IPS-18c (cell line): ENCODE measurements at regions not wholly inside any gene's neighbourhood (a gene's known extent, or its start where the extent isn't known, plus 50 kb on each side); places are given as distances from the start of the nearest gene placed in this dataset.

Source experiments
- H3K4me3 ChIP-seq: 2 replicates; pipeline ENCODE4 v1.7.0; 2013; ENCODE audit warnings: low read depth, mild to moderate bottlenecking, low read length, moderate library complexity; ENCODE audit not compliant: insufficient read depth
- H3K9me3 ChIP-seq: one replicate; pipeline ENCODE4 v1.6.1; 2013; ENCODE audit warnings: mild to moderate bottlenecking, low read length, moderate library complexity; ENCODE audit not compliant: control insufficient read depth, insufficient read depth

DNA sequence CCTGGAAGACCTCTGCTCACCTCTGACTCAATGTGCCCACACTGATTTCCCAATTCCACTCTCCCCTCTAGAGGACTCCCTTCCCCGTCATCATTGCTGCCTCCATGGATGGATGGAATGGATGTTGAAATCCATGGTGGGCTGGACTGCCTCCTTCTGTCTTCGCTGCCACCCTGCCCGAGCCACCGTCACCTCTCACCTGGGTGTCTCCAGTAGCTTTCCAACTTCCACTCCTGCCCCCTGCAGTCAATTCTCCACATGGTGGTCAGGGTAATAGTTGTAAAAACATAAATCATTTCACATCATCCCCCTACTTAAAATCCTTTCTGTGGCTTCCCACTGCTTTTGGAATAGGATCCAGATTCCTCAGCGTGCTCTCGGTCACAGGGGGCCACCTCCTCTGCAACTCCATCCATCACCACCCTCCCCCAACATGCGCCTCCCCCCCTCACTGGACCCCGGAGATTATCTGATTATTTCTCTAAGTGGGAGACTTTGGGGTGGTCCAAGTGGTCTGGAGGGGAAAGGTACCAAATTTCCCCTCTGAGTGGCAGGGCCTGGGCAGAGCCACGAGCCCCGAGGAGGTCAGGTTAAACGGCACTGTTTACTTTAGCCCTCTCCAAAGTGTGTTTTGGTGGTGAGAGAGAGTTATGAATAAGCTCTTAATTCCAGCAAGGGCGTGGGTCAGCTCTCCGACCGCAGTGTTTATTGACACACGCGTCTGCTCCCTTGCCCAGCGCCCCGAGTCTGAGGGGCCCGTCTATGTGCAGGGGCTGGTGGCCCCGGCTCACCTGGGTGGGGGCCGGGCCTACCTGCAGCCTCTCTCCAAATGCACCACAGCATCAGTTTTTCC lies 313.7 kb downstream of the MN1 start:
- Histone ChIP-seq H3K4me3 (no peak overlapping the region), H3K9me3 (no peaks in the 10 kb centered on the region)

- Histone ChIP-seq H3K4me3 (no peak overlapping the region), H3K9me3 (no peaks in the 10 kb centered on the region)
Observed at GRCh38 chr22:27488456-27489177, 312.9 kb downstream of the MN1 start.

DNA sequence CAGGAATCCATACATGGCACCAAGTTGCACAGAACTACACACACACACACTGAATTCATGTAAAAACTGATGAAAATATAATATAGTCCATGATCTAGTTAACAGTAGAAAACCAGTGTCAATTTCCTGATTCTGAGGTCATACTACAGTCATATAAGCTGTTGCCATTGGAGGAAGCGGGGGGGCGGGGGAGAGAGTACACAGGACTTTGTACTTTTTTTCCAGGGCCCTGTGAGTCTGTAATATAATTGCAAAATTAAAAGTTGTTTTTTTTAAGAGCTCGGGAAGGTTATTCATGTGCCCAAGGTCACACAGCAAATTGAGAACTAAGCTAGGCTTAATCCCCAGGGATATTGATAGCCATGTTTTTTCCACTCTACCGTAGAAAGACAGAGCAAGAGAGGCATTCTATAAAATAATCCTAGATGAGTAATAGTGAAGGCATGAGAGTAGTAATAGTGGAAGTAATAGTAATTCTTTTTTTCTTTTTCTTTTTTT lies 312.3 kb downstream of the MN1 start:
- Histone ChIP-seq H3K9me3 (no peaks in the 10 kb centered on the region), H3K4me3 (no peak overlapping the region)

GRCh38 chr22:27490080-27490479 lies 311.5 kb downstream of the MN1 start:
- H3K4me3 ChIP-seq: no peak overlapping the region
- no peaks in the 10 kb centered on the region for H3K9me3 ChIP-seq

GRCh38 chr22:27491888-27492287 lies 309.7 kb downstream of the MN1 start:
- H3K9me3 ChIP-seq: no peaks in the 10 kb centered on the region
- H3K4me3 ChIP-seq: no peak overlapping the region

- Histone ChIP-seq H3K4me3 (no peak overlapping the region), H3K9me3 (no peaks in the 10 kb centered on the region)
Observed at GRCh38 chr22:27492566-27493201, 308.9 kb downstream of the MN1 start.

- Histone ChIP-seq H3K9me3 (no peaks in the 10 kb centered on the region), H3K4me3 (no peak overlapping the region)
Observed at GRCh38 chr22:27493796-27494195, 307.8 kb downstream of the MN1 start.

GRCh38 chr22:27494785-27495184 lies 306.8 kb downstream of the MN1 start:
- no peaks in the 10 kb centered on the region for H3K9me3 ChIP-seq
- H3K4me3 ChIP-seq: no peak overlapping the region

GRCh38 chr22:27495325-27495724 lies 306.2 kb downstream of the MN1 start:
- Histone ChIP-seq H3K4me3 (no peak overlapping the region), H3K9me3 (no peaks in the 10 kb centered on the region)

- Histone ChIP-seq H3K4me3 (no peak overlapping the region), H3K9me3 (no peaks in the 10 kb centered on the region)
Observed at GRCh38 chr22:27499121-27499520, 302.4 kb downstream of the MN1 start.

- no peaks in the 10 kb centered on the region for H3K9me3 ChIP-seq
- no peak overlapping the region for H3K4me3 ChIP-seq
Observed at GRCh38 chr22:27501191-27501936, 300.2 kb downstream of the MN1 start.

DNA sequence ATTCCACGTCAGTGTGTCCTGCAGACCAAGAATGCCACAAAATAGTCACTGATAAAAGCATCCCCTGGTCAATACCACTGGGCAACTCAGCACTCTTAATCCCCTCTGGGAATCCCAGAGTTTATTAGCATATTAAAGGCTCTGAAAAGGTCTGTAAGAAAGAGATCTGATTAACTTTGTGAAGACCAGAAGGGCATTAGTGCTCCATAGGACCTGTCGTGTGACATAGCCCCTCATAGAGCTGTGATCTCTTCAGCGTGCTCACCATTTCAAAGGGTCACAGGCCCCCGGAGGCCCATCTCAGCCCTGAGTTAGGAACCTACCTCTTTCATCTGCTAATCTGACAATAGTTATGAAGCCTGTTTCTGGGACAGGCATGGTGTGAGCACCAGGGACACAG lies 299.2 kb downstream of the MN1 start:
- Histone ChIP-seq H3K9me3 (no peaks in the 10 kb centered on the region), H3K4me3 (no peak overlapping the region)

DNA sequence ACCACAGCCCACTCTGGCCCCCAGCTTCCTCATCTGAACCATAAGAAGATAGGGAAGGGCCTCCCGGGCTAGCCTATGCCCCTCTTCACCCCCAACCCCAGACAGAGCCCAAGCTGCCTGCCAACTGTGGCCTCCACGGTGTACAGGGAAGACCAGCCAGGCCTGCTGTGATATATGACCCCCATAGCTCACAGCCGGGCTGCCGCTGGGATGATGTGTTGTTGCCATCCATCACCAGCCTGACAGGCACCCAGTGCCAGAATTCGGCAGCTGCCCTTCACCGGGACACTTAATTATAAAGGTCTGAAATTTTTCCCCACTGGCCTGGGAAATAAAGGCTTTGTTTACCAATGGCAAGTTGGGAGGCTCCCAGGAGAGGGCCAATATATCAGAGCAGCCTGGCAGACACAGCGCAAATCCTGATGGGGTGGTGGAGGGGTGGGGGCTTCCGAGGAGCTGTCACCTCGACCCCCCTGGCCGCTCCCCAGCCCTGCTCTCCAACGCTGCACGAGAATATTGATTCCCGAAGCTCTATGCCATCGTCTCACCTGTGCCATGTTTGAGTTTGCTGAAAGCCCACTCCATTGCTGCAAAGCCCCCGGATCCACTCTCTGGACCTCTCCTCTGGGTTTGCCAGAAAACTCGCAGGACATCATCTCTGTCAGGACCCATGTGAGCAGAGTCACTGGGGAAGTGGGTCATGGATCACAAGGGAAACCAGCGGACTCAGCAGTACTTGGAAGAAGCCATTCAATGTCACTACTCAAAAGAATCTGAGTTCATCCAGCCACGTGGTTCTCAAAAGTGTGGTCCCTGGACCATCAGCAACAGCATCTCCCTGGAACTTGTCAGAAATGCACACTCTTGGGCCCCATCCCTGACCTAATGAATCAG lies 296.9 kb downstream of the MN1 start:
- Histone ChIP-seq H3K4me3 (no peak overlapping the region), H3K9me3 (no peaks in the 10 kb centered on the region)

DNA sequence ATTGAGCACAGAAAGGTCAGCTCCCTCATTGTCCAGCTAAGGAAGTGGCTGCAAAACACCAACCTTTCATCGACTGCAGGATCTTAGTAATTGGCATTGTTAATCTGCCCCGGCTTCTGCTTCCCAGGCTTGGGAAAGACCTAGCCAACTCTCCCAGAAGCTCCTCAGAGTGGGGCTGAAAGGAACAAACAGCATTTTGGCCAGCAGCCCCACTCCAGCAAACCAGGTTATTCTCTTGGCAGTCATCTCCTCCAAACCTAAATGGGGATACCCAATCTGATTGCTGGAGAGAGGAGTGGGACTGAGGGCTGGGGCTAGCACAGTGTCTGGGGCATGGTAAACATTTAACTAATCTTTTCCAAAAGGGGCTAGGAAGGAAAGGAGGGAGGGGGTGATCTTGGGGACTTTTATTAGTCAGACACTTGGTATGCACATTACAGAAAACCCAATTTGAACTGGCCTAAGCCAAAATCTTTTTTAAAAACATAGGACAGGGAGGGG lies 294.4 kb downstream of the MN1 start:
- no peaks in the 10 kb centered on the region for H3K9me3 ChIP-seq
- no peak overlapping the region for H3K4me3 ChIP-seq

DNA sequence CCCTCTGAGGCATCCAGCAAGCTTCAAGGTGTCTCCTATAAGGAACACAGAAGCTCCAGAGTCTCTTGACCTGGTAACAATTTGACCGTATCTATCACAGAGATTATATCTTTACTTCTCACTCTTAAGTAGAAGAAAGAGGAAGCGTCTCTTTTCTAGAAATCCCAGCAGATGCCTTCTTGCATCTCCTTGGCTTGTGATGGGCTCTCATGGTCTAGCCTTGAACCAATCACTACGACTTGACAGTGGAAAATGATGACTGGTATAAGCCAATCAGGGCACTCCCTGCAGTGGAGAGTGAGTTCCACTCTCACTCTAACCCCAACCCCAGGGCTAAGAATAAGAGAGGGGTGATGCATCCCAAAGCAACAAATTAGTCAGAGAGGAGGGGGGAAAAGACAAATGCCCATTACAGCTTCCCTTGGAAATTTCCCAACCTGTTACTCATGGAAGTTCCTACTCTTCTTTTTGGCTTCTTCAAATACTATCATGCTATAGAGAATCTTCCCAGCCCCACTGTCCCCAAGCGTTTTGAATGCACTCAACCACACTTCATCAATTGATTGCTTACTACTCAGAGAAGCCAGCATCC lies 293.5 kb downstream of the MN1 start:
- no peak overlapping the region for H3K4me3 ChIP-seq
- no peaks in the 10 kb centered on the region for H3K9me3 ChIP-seq
